ENCODE measurements at regions not wholly inside any gene's neighbourhood (a gene's known extent, or its start where the extent isn't known, plus 50 kb on each side); places are given as distances from the start of the nearest gene placed in this dataset.

DNA sequence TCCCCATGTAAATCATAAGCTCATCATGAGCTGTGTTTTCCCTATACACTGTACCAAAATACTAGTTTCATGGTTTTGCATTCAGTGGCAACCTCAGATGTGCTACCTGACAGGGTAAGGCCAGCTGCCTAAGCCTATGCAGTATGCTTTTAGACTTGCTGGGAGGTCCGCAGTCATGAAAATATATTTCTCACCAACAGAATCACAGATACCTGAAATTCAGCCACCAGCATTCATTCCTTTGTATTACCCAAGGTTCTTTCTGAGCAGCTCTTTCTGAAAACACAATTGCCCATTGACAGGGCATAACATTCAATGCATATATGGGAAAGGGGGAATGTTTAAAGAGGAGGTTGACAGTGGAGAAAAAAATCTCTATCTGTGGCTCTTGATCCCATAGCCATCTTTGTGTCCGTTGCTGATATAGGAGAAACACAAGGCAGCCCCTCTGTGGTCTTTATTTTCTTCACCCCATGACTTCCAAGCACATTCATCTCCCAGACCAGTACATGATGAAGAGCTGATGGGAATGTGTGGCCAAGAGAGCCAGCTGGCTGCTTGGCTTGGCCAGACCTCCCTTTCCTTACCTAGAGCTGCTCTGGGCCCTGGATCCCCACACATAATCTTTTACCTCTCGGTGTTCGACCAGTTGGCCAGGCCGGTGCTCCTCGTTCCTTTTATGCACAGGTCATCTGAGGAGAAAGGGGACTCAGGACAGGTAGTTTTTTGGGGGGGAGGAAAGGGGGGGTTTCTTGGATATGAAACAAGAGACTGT lies 162.9 kb downstream of the KCNA5 start:
- Histone ChIP-seq H3K27ac (ENCODE audit: extremely low read depth, low read depth, low read length) (no peak overlapping the region), H3K4me1 (ENCODE audit: control insufficient read depth, insufficient read depth, low read length) (no peaks in the 10 kb centered on the region), H3K9me3 (ENCODE audit: control insufficient read depth, insufficient read depth, low read depth, low read length) (no peaks in the 10 kb centered on the region), H3K4me3 (ENCODE audit: low read depth, low read length) (no peak overlapping the region), H3K36me3 (ENCODE audit: control insufficient read depth in 2 of 2, insufficient read depth in 1 of 2, low read length in 2 of 2) (no peaks in the 10 kb centered on the region)
- TF ChIP-seq, protein P1, sequence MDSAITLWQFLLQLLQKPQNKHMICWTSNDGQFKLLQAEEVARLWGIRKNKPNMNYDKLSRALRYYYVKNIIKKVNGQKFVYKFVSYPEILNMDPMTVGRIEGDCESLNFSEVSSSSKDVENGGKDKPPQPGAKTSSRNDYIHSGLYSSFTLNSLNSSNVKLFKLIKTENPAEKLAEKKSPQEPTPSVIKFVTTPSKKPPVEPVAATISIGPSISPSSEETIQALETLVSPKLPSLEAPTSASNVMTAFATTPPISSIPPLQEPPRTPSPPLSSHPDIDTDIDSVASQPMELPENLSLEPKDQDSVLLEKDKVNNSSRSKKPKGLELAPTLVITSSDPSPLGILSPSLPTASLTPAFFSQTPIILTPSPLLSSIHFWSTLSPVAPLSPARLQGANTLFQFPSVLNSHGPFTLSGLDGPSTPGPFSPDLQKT (IDR thresholded peaks at IDR 0.05; ENCODE audit: borderline replicate concordance, low read depth, low read length) = no peak
- no peak for TF ChIP-seq ZNF654 (tag by site-specific recombination; IDR thresholded peaks at IDR 0.05; ENCODE audit: low read depth)
- TF ChIP-seq KLF10 (tag by site-specific recombination; IDR thresholded peaks at IDR 0.05) = no peak
- TF ChIP-seq SP7 (tag by site-specific recombination; IDR thresholded peaks at IDR 0.05) = no peak
- TF ChIP-seq ZNF138 (tag by site-specific recombination; IDR thresholded peaks at IDR 0.05; ENCODE audit: borderline replicate concordance) = no peak
- no peak for TF ChIP-seq ZNF133 (tag by site-specific recombination; IDR thresholded peaks at IDR 0.05)
- TF ChIP-seq ZBTB7A (tag by site-specific recombination; IDR thresholded peaks at IDR 0.05; ENCODE audit: low read depth) = no peak
- TF ChIP-seq TRIM28 (IDR thresholded peaks at IDR 0.05; ENCODE audit: borderline replicate concordance, low read length) = no peak
- TF ChIP-seq, protein P2, sequence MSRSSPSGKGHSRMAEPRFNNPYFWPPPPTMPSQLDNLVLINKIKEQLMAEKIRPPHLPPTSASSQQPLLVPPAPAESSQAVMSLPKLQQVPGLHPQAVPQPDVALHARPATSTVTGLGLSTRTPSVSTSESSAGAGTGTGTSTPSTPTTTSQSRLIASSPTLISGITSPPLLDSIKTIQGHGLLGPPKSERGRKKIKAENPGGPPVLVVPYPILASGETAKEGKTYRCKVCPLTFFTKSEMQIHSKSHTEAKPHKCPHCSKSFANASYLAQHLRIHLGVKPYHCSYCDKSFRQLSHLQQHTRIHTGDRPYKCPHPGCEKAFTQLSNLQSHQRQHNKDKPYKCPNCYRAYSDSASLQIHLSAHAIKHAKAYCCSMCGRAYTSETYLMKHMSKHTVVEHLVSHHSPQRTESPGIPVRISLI (tag by site-specific recombination; IDR thresholded peaks at IDR 0.05) = no peak
- TF ChIP-seq ZNF548 (tag by site-specific recombination; IDR thresholded peaks at IDR 0.05) = no peak
- no peak for TF ChIP-seq ZNF660 (tag by site-specific recombination; IDR thresholded peaks at IDR 0.05)
- TF ChIP-seq ZNF10 (tag by site-specific recombination; IDR thresholded peaks at IDR 0.05) = no peak
- TF ChIP-seq ZNF658 (tag by site-specific recombination; IDR thresholded peaks at IDR 0.05) = no peak
- no peak for TF ChIP-seq ZNF76 (tag by site-specific recombination; IDR thresholded peaks at IDR 0.05; ENCODE audit: borderline replicate concordance, low read depth)
- CTCF ChIA-PET = interaction anchor here (1.2 to 6.0 kb wide), 2 partner anchors 35 to 222 kb away, joined by 5 to 21 read pairs; no protein-coding TSS in a partner anchor
- POLR2A ChIA-PET = no interaction called here

DNA sequence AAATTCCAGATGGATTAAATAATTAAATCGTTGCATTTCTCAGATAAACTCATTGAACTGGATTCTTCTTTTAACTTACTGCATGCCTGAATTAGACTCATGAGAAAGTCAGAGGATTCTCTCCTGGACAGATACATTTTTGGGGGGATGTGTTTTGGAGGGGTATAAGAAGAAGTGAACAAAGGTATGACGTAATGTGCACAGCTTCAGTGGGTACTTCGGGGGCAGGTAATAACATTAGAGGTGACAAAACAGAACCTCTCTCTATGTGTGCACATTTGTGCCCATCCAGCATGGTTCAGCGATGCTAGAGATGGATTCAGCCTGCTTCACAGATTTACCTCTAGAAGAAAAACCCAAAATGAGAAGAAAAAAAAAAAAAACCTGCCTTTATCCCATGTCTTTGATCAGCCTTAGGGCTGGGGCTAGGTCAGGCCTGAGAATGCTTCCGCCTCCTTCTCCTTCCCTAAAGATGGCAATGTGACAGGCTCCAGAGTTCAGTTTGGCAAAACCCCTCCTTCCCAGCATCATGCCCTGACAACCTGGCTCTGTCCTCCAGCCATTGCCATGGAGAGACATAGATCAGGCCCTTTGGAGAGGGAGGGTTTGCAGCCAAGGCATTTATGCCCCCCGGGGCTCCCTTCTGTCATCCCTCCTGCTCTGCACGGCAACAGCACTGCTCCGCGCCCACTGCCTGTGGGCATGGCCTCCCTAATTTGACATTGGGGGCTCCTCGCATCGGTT lies 166.7 kb downstream of the KCNA5 start:
- ChIA-PET CTCF (interaction anchor here (1.5 to 6.0 kb wide), 3 partner anchors 9 to 218 kb away, joined by 4 to 21 read pairs (median 5); no protein-coding TSS in a partner anchor), POLR2A (no interaction called here)
- H3K4me3 ChIP-seq (ENCODE audit: low read depth, low read length) = no peak overlapping the region
- TF ChIP-seq ZBTB21 (tag by site-specific recombination; IDR thresholded peaks at IDR 0.05) = no peak
- no peak for TF ChIP-seq ZNF843 (tag by site-specific recombination; IDR thresholded peaks at IDR 0.05)
- no peak for TF ChIP-seq MZF1 (tag by site-specific recombination; IDR thresholded peaks at IDR 0.05; ENCODE audit: borderline replicate concordance)
- TF ChIP-seq GLI2 (tag by site-specific recombination; IDR thresholded peaks at IDR 0.05; ENCODE audit: borderline replicate concordance, low read depth) = no peak
- TF ChIP-seq, protein P3, sequence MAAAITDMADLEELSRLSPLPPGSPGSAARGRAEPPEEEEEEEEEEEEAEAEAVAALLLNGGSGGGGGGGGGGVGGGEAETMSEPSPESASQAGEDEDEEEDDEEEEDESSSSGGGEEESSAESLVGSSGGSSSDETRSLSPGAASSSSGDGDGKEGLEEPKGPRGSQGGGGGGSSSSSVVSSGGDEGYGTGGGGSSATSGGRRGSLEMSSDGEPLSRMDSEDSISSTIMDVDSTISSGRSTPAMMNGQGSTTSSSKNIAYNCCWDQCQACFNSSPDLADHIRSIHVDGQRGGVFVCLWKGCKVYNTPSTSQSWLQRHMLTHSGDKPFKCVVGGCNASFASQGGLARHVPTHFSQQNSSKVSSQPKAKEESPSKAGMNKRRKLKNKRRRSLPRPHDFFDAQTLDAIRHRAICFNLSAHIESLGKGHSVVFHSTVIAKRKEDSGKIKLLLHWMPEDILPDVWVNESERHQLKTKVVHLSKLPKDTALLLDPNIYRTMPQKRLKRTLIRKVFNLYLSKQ (tag by site-specific recombination; IDR thresholded peaks at IDR 0.05; ENCODE audit: borderline replicate concordance) = no peak
- no peak for TF ChIP-seq ZNF473 (tag by site-specific recombination; IDR thresholded peaks at IDR 0.05)
- TF ChIP-seq ZNF621 (tag by site-specific recombination; IDR thresholded peaks at IDR 0.05) = no peak
- no peak for TF ChIP-seq MEIS1 (CRISPR knock-in tag; IDR thresholded peaks at IDR 0.05; ENCODE audit: borderline replicate concordance)
- TF ChIP-seq GLIS2 (tag by site-specific recombination; IDR thresholded peaks at IDR 0.05) = no peak
- no peak for TF ChIP-seq ZBTB1 (tag by site-specific recombination; IDR thresholded peaks at IDR 0.05)
- TF ChIP-seq ZNF792 (tag by site-specific recombination; IDR thresholded peaks at IDR 0.05) = no peak
- no peak for TF ChIP-seq MYNN (tag by site-specific recombination; IDR thresholded peaks at IDR 0.05; ENCODE audit: borderline replicate concordance)
- no peak for TF ChIP-seq ZNF626 (tag by site-specific recombination; IDR thresholded peaks at IDR 0.05)
- TF ChIP-seq OVOL3 (tag by site-specific recombination; IDR thresholded peaks at IDR 0.05) = no peak

More for the DNA sequence above, 166.7 kb downstream of the KCNA5 start:
- Histone ChIP-seq H3K27ac (ENCODE audit: extremely low read depth, low read depth, low read length) (no peak overlapping the region), H3K9me3 (ENCODE audit: control insufficient read depth, insufficient read depth, low read depth, low read length) (no peaks in the 10 kb centered on the region), H3K4me1 (ENCODE audit: control insufficient read depth, insufficient read depth, low read length) (no peaks in the 10 kb centered on the region), H3K36me3 (ENCODE audit: control insufficient read depth in 2 of 2, insufficient read depth in 1 of 2, low read length in 2 of 2) (no peaks in the 10 kb centered on the region)
